ENCODE measurements at regions not wholly inside any gene's neighbourhood (a gene's known extent, or its start where the extent isn't known, plus 50 kb on each side); places are given as distances from the start of the nearest gene placed in this dataset.

DNA sequence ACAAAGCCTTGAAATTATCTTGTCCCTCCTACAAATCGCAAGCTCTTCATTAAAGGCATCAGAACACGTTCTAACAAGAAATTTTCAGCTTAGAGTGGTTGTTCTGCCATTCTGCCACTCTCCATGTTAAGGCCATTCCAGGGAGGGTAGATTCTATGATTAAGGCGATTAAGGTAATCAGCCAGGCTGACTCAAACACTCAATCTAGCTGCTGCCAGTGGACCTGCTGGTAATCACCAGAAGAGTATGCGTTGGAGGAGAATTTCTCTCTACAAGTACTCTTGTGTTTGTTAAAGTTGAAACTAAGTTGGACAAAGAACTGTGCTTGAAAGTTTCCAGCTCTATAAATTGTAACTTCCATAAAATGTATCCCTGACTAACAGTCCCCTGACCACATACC is 149.2 kb upstream of the COL1A2 start:
- no peak for TF ChIP-seq CTCF (IDR thresholded peaks at IDR 0.05; ENCODE audit: insufficient read depth, low read length)
- no peak for TF ChIP-seq REST (IDR thresholded peaks at IDR 0.05; ENCODE audit: insufficient replicate concordance, low read depth)
- TF ChIP-seq POLR2AphosphoS5 (IDR thresholded peaks at IDR 0.05; ENCODE audit: low read depth) = no peak
- TF ChIP-seq SPI1 (IDR thresholded peaks at IDR 0.05; ENCODE audit: borderline replicate concordance, low read depth) = no peak
- TF ChIP-seq GABPA (IDR thresholded peaks at IDR 0.05; ENCODE audit: low read depth) = no peak
